ENCODE measurements at regions not wholly inside any gene's neighbourhood (a gene's known extent, or its start where the extent isn't known, plus 50 kb on each side); places are given as distances from the start of the nearest gene placed in this dataset.

- DNase-seq, result no peak
Observed at GRCh38 chr7:46525876-46526275, 604.8 kb upstream of the IGFBP3 start.

GRCh38 chr7:46524350-46524749 is 603.3 kb upstream of the IGFBP3 start:
- DNase-seq, result no peak

GRCh38 chr7:46522354-46522906 is 601.4 kb upstream of the IGFBP3 start:
- no peak for DNase-seq

- no peak for DNase-seq
Observed at GRCh38 chr7:46518713-46519112, 597.6 kb upstream of the IGFBP3 start.

- no peak for DNase-seq
Observed at GRCh38 chr7:46515844-46516590, 594.9 kb upstream of the IGFBP3 start.

- no peak for DNase-seq
Observed at GRCh38 chr7:46513447-46513848, 592.4 kb upstream of the IGFBP3 start.

- DNase-seq, result no peak
Observed at GRCh38 chr7:46512891-46513413, 591.9 kb upstream of the IGFBP3 start.

- DNase-seq, result no peak
Observed at GRCh38 chr7:46511442-46512215, 590.6 kb upstream of the IGFBP3 start.

GRCh38 chr7:46508583-46508982 is 587.5 kb upstream of the IGFBP3 start:
- no peak for DNase-seq

GRCh38 chr7:46507560-46507959 is 586.5 kb upstream of the IGFBP3 start:
- no peak for DNase-seq

GRCh38 chr7:46494441-46494840 is 573.4 kb upstream of the IGFBP3 start:
- no peak for DNase-seq

- DNase-seq, result no peak
Observed at GRCh38 chr7:46494028-46494427, 573.0 kb upstream of the IGFBP3 start.

- no peak for DNase-seq
Observed at GRCh38 chr7:46493196-46493595, 572.1 kb upstream of the IGFBP3 start.

GRCh38 chr7:46492466-46492865 is 571.4 kb upstream of the IGFBP3 start:
- no peak for DNase-seq

- no peak for DNase-seq
Observed at GRCh38 chr7:46490406-46490805, 569.3 kb upstream of the IGFBP3 start.

GRCh38 chr7:46489106-46489505 is 568.0 kb upstream of the IGFBP3 start:
- no peak for DNase-seq

- DNase-seq, result no peak
Observed at GRCh38 chr7:46488607-46489006, 567.5 kb upstream of the IGFBP3 start.

- DNase-seq, result no peak
Observed at GRCh38 chr7:46486256-46487206, 565.5 kb upstream of the IGFBP3 start.

- no peak for DNase-seq
Observed at GRCh38 chr7:46485481-46486065, 564.5 kb upstream of the IGFBP3 start.

GRCh38 chr7:46484906-46485305 is 563.8 kb upstream of the IGFBP3 start:
- no peak for DNase-seq

- DNase-seq, result no peak
Observed at GRCh38 chr7:46480619-46481018, 559.5 kb upstream of the IGFBP3 start.

- no peak for DNase-seq
Observed at GRCh38 chr7:46479680-46480079, 558.6 kb upstream of the IGFBP3 start.

All from NCI-H1694 treated with DMSO at 0.1 percent for 48 hours (cell line).